HTR-8/SVneo (cell line): ENCODE measurements at regions not wholly inside any gene's neighbourhood (a gene's known extent, or its start where the extent isn't known, plus 50 kb on each side); places are given as distances from the start of the nearest gene placed in this dataset.
"Not testable (repeated sequence)": the region's sequence is repeated elsewhere in the genome, so short reads cannot be mapped to it uniquely, and the experiment has no call there.

ENCODE experiments used
- DNase-seq: peaks from one replicate; pipeline ENCODE4 v3.0.0; 2011; ENCODE audit warnings: low spot score, mixed read lengths; ENCODE audit not compliant: insufficient read length
- FAIRE-seq: peaks from 2 replicates; lab custom pipeline; 2011; peaks lifted over from hg19 to GRCh38; lab: Jason Lieb, UNC

DNA sequence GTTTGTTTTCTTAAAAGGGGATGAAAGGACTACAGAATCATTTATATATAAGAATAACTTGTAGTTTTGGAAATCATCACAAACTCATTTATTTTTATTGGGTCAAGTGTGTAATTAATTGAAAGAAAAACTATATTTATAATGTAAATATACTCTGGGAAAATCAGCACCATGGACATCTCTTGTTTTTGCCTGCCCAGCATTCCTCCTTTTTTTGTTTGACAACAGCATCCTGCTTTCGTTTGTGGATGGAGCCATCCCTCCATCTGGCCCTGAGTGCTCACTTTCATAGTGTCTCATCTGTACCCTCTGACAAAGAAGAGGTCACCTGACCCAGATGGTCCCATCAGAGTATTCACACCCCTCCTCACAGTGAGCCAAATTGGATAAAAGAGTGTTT is 308.2 kb upstream of the HTR1E start:
- DNase-seq (no peak), FAIRE-seq (no peak)

DNA sequence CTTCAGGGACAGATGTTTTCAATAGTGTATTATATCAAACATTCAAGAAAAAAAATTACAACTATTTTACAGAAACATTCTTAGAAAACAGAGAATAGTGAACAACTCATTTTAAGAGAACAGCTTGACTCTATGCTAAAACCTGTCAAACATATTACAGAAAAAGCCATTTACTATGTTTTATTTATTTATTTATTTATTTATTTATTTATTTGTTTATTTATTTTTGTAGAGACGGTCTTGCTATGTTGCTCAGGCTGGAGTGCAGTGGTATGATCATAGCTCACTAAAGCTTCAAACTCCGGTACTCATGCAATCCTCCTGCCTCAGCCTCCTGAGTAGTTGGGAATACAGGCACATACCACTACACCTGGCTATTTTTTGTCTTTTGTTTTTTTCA is 317.9 kb upstream of the HTR1E start:
- no peak for DNase-seq
- FAIRE-seq, result no peak

DNA sequence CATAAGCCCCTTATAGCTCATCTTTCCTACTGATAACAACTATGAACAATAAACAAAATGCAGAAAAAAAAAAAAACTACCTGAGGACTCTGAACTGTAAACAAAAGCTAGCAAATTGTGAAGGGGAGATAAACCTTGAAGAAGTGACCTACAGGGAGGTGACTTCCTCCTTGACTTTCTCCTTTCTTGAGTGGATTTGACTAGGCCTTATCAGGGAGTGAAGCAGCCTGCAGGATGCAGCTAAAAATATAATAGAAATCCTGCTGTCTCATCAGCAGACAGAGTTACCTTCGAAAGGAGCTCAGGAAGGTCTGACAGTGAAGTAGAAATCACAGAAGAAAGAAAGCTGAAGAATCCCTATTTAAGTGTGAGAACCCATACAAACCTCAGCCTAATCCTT is 322.0 kb upstream of the HTR1E start:
- DNase-seq (no peak), FAIRE-seq (no peak)

DNA sequence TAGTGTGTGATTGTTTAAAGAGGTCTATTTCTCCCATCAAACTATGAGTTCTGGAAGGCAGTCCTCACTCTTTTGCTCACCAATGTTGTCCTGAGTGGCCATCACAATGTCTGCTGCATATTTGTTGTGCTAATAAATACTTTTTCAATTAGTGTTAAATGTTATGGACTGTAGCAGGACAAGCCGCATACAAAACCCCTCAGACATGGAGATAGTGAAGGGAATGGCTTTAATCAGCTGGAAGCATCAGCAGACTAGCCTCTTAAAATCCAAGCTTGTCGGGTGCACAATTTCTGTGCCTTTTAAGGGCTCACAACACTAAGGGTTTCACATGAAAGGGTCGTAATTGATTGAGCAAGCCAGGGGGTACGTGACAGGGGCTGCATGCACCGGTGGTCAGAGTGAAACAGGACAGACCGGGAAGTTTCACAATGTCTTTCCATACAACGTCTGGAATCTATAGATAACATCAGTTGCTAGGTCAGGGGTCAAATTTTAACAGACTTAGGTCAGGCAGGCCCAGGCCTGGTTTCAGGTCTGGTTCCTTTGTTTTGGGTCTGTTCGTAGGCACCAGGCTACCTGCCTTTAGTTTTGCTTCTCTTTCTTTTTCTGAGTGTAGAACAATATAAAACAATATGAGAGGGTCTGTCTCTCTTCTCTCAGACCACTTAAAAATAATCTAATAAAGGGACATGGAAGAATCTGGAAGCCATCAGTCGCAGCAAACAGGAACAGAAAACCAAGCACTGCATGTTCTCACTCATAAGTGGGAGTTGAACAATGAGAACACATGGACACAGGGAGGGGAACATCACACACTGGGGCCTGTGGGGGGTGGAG is 327.6 kb upstream of the HTR1E start:
- FAIRE-seq, result no peak

DNA sequence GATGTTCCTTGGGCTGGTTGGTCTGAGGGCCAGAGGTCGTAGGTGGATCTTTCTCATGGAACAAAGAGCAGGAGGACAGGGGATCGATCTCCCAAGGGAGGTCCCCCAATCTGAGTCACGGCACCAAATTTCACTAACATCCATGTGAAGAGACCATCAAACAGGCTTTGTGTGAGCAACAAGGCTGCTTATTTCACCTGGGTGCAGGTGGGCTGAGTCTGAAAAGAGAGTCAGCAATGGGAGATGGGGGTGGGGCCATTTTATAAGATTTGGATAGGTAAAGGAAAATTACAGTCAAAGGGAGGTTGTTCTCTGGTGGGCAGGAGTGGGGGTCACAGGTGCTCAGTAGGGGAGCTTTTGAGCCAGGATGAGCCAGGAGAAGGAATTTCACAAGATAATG is 334.0 kb upstream of the HTR1E start:
- not testable (repeated sequence) for FAIRE-seq, DNase-seq

More for the DNA sequence above, 327.6 kb upstream of the HTR1E start:
- DNase-seq, result no peak

DNA sequence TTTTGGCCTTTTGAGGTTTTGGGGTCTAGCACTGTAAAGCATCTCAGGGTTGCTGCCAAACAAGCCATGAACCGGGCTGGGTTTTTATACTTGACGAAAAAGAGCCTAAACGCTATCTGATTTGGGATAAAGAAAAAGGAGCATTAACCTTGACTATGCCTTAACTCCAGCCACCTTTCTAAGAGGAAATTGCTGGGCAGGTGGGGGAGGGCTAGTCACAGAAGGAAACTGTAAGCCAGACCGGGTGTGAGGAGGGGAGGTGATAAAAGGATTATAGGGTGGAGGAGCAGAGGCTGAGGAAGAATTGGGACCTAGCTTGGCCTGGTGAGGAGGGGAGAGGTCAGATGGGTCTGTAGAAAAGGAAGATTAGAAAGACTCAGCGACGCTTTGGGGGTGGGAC is 335.2 kb upstream of the HTR1E start:
- not testable (repeated sequence) for DNase-seq, FAIRE-seq

DNA sequence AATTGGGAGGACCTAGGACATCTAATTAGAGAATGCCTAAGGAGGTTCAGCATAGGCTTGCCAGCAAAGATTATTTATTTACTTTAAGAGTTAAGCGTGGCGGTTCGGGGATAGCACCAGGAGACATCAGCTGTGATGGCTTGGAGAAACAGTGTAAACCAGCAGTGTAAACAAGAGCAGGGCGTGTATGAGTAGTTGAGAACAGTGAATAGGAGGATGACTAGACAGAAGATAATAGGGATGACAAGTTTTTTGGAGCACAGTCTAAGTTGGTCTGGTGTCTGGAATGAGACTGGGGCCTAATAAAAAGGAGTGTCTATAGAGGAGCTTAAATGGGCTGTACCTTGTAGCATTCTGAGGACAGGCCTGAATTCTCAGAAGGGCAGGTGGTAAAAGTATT is 338.4 kb upstream of the HTR1E start:
- FAIRE-seq, DNase-seq: not testable (repeated sequence)

DNA sequence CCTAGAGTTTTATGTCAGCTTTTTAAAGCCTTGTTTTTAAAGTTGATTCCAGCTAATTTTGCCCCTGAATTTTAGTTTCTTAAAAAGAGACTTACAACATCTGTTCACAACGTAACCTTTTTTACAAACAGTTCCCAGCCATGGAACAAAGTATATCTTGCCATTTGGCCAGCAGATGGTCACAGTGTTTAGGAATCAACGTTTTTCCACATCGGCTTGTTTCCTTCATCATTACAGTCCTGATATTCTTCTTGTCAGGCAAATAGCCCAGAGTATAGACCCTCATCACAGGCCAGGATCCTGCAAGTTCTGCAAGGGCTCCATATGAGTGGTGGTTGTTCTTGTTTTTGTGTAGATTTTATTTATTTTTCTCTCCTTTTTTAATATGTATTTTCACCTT is 341.7 kb upstream of the HTR1E start:
- FAIRE-seq (no peak), DNase-seq (no peak)

DNA sequence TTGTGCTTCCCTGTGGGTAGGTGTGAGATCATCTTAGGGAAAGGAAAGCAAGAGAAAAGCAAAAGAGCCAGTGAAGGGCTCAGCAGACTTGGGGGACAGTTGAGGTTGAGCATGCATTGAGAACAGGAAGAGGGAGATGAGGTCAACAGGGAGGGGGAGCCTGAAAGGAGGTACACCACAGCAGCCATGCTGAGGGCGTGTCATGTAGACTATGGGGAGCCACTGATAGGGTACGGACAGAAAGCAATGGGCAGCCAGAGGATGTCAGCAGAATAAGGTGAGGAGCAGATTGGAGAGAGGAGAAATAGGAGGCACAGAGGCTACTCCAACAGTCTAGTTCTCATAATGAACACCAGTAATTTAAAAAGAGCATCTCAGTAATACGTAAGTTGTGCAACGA is 351.1 kb upstream of the HTR1E start:
- FAIRE-seq, result no peak
- DNase-seq, result no peak

DNA sequence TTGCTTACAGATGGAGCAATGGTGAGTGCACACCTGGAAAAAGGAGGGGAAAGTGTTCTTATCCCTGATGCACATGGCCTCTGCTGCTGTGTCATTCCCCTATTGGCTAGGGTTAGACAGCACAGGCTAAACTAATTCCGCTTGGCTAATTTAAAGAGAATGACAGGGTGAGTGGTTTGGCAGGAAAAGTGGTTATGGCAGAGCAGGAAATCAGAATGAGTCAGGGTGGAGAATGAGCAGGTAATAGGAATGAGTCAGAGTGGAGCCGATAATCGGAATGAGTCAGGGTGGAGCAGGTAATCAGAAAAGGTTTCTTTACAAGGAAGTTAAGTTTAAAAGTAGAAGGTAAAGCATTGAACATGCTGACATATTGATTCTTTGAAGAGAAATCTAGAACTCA is 355.5 kb upstream of the HTR1E start:
- DNase-seq, result no peak

DNA sequence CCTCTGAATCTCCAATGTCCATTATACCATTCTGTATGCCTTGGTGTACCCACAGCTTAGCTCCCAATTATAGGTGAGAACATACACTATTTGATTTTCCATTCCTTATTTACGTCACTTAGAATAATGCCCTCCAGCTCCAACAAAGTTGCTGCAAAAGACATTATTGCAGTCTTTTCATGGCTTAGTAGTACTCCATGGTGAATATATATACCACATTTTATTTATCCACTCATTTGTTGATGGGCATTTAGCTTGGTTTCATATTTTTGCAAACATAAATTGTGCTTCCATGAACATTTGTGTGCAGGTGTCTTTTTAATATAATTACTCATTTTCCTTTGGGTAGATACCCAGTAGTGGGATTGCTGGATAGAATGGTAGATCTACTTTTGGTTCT is 374.1 kb upstream of the HTR1E start:
- no peak for DNase-seq
- no peak for FAIRE-seq

More for the DNA sequence above, 355.5 kb upstream of the HTR1E start:
- no peak for FAIRE-seq

DNA sequence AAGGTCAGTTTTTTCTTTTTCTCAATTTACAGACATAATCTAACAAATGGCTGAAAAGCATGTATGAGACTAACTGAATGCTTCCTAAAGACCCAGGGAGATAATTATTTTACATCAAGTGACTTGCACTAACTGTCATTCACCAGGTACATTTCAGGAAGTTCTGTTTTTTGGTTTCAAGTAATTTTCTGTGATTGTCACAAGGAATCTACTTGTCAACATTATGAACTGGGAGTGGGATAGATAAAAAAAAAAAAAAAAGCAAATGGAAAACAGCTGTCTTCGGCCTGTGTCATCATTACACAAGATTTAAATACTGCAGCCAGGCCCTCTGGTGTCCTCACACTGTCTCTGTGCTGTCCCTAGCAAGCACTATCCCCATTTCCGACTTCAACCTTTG is 379.0 kb upstream of the HTR1E start:
- no peak for FAIRE-seq
- no peak for DNase-seq

DNA sequence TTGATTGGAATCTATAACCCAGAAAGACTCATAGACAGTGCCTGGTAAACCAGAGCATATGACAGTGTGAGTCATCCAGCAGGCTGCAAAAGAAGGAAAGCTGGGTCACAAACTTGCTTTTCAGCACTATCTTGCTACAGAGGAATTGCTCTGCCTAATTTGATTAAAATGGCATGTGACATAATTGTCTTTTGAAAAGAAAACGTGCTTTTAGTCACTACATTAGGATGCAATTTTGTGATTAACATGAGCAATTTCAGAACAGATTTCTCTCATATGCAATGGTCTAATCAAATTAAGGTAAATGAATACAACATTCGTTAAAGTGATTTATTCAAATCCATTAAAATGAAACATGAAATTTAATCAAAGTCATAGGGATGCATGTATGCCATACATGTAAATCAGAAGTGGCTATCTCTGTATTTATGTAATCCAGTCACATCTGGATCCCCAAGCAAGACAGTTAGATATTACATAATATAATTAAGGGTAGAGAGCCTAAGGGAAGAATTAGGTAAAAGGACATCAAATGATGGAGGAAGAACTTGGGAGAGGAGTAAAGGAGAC is 400.0 kb upstream of the HTR1E start:
- DNase-seq (no peak), FAIRE-seq (no peak)

DNA sequence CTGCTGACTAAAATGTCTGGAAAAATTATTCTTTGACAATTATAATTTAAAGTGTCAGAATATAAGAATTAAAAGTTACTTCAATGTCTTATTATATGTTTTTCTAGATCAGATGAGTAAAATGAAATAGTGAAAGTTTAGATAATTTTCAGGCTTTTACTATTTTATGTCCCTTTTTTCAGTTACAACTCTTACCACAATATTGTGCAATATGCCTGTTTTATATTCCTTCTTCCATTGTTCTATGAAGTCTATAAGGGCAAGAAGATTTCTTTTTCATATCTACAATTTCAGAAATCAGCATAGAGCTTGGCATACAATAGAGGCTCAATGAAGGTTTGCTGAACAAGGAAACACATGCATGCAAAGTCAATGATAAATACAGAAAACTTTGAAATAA is 401.2 kb upstream of the HTR1E start:
- DNase-seq (no peak), FAIRE-seq (no peak)

DNA sequence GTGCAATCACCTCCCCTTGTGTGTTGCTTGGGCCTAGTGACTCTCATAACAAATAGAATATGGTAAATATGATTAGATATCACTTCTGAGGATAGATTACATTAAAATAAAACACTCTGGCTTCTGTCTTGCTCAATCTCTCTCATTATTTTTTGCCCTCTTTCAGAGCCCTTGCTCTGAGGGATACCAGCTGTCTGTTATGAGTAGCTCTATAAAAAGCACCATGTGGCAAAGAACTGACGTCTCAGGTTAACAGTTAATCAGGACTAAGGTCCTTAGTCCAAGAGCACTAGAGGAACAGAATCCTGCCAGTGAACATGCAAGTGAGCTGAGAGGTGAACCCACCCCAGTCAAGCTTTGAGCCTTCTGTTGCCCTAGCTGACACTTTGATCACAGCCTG is 402.2 kb upstream of the HTR1E start:
- FAIRE-seq (no peak), DNase-seq (no peak)

DNA sequence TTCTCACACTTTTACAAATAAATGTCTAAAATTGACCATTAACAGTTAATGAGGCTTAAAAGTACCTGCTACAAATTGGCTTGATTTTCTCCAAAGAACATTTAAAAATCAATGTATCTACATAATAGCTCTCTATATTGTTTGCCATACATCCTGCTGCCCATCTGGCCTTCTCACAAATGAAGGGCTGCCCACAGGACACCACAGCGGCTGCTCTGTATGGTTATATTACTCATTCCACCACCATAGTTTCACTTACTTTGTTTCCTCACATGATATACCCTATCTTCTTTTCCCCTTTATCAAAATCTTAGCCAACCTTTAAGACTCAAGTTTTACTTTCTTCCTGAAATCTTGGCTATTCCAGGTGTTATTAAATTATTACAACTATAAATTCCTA is 407.7 kb upstream of the HTR1E start:
- no peak for FAIRE-seq
- no peak for DNase-seq

DNA sequence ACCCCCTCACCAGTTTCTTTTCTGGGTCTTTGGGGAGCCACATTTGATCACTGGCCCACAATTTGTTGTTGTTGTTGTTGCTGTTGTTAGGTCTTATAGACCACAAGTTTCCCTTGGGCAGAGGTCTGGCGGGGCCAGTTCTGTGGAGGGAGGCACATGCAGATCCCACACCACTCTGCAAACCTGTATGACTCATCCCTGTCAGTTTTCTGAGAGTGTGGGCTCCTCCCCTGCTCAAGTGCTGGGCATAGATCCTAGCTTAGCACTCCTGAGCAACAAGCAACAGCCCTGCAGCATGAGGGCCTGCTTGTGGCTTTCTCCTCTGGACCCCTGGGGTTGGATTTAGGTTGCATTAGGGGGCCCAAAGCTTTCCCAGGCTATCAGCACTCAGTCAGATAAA is 411.1 kb upstream of the HTR1E start:
- DNase-seq (no peak), FAIRE-seq (no peak)

DNA sequence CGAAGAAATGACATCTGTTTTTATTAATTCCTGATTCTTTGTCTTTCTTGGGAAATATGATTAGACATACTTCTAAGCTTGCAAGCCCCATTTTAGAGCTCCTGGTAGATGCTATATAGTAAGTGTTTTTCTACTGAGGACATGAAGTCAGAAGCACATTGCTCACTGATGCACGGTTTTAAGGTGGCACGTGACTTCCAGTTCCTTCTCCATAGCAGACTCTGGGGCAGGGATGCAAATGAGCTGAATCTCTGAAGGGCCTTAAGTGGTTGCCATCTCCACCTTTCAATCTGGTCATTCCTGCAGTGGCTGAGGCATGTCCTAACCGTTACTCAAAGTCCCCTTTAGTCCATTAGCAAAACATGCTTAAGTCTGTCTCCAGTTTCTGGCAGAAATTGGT is 421.2 kb upstream of the HTR1E start:
- FAIRE-seq (no peak), DNase-seq (no peak)

DNA sequence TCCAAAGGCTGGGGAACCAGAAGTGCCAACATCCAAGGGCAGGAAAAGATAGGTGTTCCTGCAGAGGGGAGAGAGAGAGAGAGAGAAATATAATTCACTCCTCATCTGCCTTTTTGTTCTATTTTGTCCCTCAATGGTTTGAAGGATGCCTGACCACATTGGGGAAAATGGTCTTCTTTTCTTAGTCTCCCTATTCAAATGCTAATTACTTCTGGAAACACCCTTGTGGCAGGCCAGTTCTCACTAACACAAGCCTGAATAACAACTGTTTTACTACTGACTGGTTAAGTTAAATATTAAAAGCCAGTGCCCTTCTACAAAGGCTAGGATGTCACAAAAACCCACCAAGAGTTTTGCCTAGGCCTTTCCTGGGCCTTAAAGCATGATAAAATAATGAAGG is 425.4 kb upstream of the HTR1E start:
- FAIRE-seq (no peak), DNase-seq (no peak)

DNA sequence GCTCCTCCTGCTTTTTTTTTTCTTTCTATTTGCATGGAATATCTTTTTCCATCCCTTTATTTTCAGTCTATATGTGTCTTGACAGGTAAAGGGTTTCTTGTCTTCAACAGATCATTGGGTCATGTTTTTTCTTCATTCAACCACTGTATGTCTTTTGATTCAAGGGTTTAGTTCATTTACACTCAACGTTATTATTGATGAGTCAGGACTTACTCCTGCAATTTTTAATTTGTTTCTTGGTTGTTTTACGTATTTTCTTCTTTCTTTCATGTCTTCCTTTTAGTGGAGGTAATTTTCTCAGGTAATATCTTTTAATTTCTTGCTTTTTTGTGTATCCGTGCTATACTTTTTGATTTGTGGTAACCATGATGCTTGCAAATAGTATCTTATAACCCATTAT is 429.1 kb upstream of the HTR1E start:
- no peak for DNase-seq

DNA sequence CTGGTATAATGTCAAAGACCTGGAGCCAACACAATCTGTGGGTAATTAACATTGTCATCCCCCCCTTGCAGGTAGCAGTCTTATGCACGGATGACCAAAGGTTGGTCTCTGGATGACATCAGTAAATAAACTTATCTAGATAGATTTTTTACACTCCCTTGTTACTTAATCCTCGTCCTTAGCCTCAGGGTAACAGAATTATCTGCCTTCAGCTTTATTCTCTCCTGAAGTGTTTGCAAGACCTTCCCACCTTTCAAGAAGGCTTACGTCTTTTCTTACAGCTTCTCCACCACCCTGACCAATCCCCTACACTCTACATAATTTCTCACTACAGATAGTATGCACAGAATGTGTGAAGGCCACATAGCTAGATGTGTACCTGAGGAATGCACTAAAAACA is 434.8 kb upstream of the HTR1E start:
- DNase-seq (no peak), FAIRE-seq (no peak)

More for the DNA sequence above, 429.1 kb upstream of the HTR1E start:
- FAIRE-seq, result no peak

DNA sequence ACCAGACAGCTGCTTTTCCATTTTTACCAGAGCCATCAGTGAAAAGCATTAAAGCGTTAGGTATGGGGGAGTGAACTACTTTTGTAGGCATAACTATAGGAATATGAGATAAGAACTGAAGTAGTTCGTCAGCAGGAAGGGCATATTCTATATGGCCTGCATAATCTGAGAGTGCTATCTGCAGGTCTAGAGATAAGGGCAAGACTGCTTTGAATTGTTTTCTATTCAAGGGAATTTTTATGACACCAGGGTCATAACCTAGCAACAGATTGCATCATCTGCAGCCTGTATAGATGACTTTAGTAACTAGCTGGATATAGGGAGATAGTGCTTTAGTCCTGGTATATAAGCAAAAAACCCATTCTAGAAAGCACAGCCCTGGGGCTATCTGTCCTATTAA is 437.3 kb upstream of the HTR1E start:
- FAIRE-seq, result no peak

More for the DNA sequence above, 437.3 kb upstream of the HTR1E start:
- no peak for DNase-seq
